Activated CD4-positive, alpha-beta T cell treated with anti-CD3 and anti-CD28 coated beads for 24 hours (primary cell): ENCODE measurements at regions not wholly inside any gene's neighbourhood (a gene's known extent, or its start where the extent isn't known, plus 50 kb on each side); places are given as distances from the start of the nearest gene placed in this dataset.
"Not testable (repeated sequence)": the region's sequence is repeated elsewhere in the genome, so short reads cannot be mapped to it uniquely, and the experiment has no call there.

Experiments
- DNase-seq, 2 donors: peaks; one replicate each; pipeline ENCODE4 v3.0.0-alpha.2; 2020; ENCODE audit warnings: low read depth in 2 of 2

DNA sequence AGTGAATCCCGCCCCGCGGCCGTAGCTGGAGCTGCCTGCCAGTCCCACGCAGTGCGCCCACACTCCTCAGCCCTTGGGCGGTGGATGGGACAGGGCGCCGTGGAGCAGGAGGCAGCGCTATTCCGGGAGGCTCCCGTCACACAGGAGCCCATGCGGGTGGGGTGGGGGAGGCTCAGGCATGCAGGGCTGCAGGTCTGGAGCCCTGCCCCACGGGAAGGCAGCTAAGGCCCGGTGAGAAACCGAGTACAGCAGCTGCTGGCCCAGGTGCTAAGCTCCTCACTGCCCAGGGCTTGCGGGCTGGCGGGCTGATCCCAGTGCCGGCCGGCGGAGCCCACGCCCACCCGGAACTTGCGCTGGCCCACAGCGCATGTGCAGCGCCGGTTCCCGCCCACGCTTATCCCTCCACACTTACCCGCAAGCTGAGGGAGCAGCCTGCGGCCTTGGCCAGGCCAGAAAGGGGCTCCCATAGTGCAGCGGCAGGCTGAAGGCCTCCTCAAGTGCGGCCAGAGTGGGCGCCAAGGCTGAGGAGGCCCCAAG lies 1152.8 kb upstream of the CELF4 start:
- no peak for DNase-seq

DNA sequence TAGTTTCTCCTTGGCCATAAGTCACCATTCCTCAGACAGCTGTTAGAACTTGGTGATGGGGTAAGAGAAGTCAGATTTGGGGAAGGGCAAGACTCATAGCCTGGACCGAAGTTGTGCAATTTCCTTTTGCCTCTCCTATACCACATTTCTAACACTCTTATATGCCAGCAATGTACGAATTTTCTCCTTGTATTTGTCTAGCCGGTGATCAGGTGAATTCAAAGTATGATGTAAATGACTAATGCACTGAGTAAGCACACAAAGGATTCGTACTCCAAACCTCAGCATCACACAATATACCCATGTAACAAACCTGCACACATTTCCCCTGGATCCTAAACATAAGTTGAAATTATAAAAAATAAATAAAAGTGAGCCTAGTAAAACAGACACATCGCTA lies 1143.5 kb upstream of the CELF4 start:
- DNase-seq, result no peak

DNA sequence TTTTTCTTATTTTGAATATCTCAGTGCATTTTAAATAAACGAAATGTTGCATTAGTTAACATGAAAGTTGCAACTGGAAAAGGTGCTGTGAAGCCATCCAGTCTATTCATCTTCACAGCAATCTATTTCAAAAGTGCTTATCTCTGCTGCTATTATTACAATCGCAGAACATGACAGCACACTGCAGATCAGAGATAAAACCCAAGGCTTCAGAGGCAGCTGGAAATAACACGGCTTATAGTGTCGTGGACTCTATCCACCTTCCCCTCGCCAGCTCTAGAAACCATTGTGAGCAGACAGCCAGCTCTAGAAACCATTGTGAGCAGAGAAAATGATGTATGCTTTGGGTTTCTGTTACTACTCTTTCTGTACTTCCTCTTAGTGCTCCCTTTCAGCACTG lies 1140.8 kb upstream of the CELF4 start:
- DNase-seq, result no peak

GRCh38 chr18:38698088-38698487 lies 1132.5 kb upstream of the CELF4 start:
- no peak for DNase-seq

DNA sequence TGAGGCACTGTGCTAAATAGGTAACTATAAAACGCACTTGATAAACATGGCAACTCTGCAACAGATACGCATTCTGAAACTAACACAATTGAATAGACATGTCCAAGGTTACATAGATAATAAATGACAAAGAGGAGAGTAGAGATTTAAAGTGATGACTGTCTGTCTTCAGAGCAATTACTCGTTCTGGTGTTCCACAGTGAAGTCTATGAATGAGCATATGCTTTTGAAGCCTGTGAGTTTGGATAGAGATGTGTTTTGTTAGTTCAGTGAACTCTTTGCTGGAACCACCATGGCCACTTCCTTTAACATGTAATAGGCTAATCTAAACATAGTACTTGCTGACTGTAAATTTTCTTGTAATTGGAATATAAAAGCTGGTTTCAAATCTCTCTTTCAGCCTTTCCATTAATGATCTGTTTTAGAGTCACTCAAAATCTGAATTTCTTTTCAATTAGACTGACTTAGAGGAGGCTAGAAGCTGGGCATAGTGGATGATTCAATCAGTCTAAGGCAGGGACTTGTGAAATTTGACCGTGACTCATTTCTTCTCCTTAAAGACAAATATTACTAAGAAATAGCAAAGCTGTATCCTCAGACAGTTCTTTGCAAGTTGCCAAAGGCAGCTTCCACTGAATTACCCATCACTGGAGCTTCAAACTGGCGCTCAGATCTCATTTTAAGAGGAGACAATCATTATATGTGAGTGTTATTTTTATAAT lies 1130.1 kb upstream of the CELF4 start:
- DNase-seq, result no peak

DNA sequence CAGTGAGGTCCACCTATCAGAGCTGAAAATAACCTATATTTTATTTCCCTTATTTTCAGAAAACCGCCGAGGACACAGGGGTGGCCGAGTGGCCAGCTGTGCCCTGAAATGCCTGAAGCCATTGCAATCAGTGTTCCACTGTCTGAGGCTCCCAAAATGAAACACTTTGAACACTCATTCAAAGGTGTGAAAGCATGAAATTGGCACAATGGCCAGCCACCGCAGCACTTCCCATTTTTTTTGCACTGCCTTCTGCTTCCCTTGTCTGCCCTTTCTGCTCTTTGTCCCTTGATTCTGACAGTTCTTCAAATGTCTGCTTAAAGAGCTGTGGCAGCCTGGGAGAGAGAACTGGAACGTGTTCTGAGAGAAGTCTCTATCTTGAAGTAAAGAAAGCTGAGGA lies 1127.5 kb upstream of the CELF4 start:
- DNase-seq, result no peak

DNA sequence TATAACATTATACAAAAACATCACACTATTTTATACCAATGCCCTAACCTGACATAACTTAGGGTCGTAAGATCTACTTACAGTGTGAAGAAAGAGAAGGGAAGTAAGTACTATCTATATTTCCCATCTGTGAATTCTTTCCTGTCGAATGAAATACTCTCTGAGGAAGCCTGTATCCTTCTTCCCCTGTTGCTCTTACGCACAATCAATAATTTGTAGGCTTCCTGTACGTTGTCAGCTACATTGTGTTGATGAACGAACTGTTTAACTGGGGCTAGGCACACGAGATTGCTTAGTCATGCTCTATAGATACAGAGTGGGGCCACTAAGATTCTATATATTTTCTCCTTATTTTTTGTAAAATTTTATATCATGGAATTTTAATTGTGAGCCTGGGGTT lies 1125.0 kb upstream of the CELF4 start:
- DNase-seq, result no peak

GRCh38 chr18:38688416-38688815 lies 1122.8 kb upstream of the CELF4 start:
- no peak for DNase-seq

- no peak for DNase-seq
Observed at GRCh38 chr18:38670486-38670885, 1104.9 kb upstream of the CELF4 start.

DNA sequence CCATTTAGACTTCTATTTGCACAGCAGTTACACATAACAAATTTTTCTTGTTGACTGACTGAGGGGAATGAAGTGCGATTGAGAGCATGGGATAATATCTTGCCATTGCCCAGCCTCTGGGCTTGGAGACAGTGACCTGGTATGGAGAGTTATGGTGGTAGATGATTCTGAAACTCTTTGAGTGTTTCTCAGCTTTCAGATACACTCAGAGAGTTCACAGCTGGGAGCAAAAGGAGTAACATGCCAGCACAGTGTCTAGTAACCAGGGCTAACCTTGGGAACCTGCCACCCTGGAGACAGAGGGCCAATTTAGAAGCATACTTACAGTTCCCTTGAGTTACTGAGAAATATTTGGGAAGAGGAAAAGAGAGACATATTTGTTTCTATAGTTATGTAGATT lies 1099.3 kb upstream of the CELF4 start:
- DNase-seq, result no peak

DNA sequence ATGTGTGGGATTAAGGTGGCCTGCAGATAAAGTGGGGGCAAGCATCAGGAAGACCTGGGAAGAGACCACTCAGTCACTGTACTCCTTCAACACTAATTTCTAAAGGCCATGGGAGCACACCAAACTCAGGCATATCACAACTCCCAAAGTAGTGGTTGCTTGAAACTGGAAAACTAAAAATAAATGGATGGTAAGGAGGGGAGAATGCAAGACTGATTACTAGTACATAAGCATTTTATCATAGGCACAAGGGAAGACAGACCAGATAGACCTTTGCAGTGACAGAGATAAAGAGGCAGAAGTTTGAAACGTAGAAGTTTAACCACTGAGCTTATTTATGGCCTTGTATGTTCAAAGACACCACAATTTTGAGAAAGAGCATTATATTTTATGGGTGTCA lies 1098.1 kb upstream of the CELF4 start:
- no peak for DNase-seq

DNA sequence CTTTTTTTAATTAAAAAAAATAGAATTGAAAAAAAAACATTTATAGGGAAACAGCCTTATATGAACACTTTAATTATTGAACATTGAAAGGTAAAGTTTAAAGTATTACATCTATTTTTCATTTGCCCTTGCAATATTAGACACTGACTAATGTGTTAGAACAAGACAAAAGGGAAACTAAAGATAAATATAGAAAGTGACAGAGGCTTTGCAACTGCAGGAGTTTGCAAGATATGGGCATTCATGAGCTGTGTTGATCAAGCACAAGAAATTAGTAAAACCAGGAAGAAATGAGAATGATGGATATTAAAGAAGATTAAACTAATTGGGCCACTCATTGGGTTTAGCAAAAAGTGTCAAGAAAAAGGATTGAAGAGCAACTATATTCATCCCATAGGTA lies 1097.7 kb upstream of the CELF4 start:
- DNase-seq, result no peak

DNA sequence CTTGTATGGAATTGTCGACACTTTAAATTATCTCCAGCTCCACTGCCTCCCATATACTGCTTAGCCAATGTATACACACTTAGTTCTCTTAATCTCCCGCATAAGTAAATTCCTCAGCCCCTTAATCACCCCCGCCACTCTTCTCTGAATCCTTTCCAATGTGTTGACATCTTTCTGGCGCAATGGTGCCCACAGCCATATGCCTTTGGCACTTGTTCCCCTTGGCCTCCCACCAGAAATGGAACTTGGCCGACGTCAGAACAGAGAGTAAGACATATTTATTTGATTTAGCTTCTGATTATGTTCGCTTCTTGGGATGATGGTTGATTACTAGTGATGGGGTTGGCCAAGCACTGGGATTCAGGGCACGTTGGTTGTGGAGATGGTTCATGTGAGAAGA lies 1089.3 kb upstream of the CELF4 start:
- no peak for DNase-seq

- no peak for DNase-seq
Observed at GRCh38 chr18:38651736-38652135, 1086.1 kb upstream of the CELF4 start.

- DNase-seq, result no peak
Observed at GRCh38 chr18:38648179-38648578, 1082.6 kb upstream of the CELF4 start.

DNA sequence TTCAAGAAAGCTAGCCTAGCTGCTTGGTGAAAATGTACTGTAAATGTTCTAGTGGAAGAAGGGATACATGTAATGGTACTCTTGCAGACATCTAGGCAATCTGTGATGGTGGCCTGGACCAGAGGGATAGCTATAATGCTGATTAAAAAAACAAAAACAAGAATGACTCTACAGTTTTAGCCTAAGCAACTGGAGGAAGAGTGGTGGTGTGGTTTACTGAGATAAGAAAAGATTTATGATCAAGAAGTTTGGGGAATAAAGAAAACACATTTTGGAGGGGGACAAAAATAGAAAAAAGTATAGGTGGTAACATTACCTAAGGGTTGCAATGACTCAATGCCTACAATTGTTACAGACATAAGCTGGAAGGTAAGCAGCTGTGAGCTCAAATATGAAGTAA lies 1080.7 kb upstream of the CELF4 start:
- DNase-seq, result no peak

DNA sequence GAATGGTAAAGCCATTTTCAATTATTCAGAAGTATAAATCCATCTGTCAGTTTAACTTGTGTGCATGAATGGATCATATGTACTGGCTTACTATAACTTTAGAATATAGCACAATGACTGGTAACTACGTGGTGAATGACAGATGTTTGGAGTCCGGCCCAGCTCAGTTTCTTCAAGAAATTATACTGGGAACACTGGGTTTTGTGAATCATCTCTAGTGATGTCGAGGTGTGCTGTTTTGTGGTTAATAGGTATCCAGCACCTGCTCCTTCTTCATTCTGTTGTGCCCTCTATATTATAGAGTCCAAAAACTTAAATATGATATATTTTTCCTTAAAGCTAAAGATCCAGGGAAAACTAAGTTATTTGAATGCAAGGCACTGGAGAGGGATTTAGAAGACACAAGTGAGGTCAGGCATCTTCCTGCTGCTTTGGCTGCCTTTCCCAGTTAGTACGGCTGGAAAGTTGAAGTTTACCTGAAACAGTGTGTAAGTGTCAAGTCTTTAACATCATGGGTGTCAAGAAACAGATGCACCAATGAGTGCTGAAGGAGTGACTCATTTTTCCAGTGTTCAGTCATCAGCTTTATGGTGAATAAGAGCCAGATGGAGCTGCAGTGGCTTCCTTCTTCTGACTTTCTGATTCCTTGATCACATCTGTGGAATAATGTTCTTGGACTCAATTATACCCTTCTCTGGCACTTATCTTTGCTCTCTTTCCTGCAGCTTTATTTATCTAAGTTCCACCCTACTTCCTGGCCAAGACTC lies 1079.5 kb upstream of the CELF4 start:
- no peak for DNase-seq

DNA sequence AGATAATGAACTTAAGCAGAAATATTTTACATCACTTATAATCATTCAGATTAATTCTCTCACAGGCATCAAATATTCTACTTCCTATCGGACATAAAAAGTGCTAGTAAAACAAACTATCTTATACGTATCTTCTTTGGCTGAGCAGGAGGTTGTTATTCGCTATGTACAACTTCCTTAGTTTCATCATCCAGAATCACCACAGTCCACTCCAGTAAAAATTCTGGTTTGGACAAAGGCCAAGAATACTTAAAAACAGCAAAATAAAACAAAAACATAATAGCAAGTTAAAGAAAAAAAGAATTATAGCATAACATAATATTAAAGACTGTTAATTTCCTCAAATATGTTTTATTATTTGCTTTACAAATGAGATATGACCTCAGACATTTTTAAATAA lies 1077.1 kb upstream of the CELF4 start:
- DNase-seq, result no peak

DNA sequence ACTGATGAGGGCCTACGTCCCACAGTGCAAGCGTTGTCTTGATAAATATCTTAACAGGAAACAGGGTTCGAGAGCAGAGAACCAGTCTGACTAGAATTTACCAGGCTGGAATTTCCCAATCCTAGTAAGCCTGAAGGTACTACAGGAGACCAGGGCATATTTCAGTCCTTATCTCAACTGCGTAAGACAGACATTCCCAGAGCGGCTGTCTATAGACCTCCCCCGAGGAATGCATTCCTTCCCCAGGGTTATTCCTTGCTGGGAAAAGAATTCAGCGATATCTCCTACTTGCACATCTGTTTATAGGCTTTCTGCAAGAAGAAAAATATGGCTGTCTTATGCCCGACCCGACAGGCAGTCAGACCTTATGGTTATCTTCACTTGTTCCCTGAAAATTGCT lies 1074.1 kb upstream of the CELF4 start:
- not testable (repeated sequence) for DNase-seq

GRCh38 chr18:38635709-38636430 lies 1070.3 kb upstream of the CELF4 start:
- no peak for DNase-seq

DNA sequence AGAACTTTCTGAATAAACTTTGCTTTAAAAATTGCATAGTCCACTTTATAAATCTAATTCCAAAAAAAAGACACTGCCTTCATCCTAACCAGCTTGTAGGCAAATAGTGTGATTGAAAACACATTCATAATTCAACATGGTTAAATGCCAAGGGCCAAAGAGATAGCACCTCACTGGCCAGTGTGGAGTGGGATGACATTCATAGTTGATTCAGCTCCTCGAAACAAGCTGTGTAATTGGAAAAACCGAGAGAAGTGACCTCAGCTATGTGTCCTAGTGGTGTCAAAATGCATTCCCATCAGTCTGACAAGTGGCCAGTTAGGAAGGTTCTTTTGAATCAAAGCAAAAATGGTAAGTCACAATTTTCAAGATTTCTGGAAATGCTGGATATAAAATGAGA lies 1068.5 kb upstream of the CELF4 start:
- no peak for DNase-seq

DNA sequence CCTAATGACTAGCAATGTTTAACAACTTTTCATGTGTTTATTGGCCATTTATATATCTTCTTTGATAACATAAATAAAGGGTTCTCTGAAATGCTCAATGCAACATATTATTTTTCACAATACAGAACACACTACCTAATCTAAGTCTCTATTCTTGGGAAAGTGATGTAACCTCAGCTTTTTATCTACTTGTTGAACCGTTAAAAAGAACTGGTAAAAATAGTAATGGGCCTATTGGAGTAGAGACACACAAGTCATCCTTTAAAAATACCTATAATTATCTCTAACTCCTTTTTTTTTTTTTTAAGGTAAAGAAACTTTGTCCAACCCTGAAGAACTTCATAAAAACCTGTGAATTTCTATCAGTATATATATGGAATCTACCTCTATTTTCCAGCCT lies 1067.7 kb upstream of the CELF4 start:
- DNase-seq, result no peak

- DNase-seq, result no peak
Observed at GRCh38 chr18:38619129-38619528, 1053.5 kb upstream of the CELF4 start.
